NCI-H345 (cell line): ENCODE measurements at regions not wholly inside any gene's neighbourhood (a gene's known extent, or its start where the extent isn't known, plus 50 kb on each side); places are given as distances from the start of the nearest gene placed in this dataset.

Source experiments
- DNase-seq: peaks from one replicate; lab custom pipeline; 2025; lab: John Stamatoyannopoulos, UW

DNA sequence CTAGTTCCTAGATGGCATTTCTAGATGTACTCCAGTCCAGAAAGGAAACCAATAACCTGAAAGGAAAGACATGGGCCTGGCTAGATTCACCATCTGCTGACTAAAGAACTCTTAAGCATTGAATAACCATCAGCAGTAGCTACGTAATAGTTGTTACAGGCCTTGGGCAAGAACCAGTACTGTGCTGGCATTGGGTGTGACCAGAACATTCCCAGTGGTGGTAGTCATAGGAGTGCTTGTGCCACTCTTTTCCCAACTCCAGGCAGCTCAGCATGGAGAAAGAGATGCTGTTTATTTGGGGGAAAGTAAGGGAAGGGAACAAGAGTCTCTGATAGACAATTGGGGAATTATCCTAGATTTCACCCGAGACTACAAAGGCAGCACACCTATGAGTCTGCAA lies 333.3 kb downstream of the SLC16A7 start:
- no peak for DNase-seq

DNA sequence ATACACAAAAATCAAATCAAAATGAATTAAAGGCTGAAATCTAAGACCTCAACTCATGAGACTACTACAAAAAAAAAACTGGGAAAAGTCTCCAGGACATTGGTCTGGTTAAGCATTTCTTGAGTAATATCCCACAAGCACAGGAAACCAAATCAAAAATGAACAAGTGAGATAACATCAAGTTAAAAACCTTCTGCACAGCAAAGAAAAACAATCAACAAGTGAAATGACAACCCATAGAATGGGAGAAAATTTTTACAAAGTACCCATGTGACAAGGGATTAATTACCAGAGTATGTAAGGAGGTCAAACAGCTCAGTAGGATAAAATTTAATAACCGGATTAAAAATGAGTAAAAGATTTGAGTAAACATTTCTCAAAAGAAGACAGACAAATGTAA lies 338.7 kb downstream of the SLC16A7 start:
- DNase-seq, result no peak

DNA sequence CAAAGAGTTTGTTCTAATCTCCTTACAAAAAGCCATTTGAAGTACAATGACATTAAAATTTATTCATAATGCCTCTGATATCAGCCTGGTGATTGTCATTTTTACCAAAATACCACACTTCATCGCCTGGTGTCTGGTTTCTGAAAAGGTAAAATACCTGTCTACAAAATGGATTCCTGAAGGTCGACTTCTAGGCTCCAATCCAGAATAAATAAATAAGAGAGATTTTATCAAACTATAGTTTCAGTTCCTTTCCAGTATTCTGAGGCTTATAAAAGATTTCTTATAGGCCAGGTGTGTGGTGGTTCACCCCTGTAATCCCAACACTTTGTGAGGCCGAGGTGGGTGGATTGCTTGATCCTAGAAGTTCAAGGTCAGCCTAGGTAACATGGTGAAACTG lies 340.7 kb downstream of the SLC16A7 start:
- no peak for DNase-seq

DNA sequence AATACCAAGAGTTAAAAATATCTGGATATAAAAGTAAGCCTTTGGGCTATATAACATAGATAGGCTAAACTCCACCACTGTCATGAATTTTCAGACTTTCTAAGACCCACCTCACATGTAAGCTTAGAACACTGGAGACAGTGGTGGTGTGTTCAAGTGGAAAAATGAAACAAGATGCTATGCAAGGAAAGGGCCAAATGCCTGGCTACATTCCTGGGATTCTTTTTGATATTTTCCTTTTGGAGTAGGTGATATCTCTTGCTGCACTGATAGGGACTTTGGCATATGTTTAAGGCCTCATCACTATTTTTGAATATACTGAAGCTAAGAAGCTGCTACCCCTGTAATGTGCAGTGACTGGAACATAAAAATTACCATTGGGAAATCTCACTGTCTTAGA lies 341.3 kb downstream of the SLC16A7 start:
- DNase-seq, result no peak

DNA sequence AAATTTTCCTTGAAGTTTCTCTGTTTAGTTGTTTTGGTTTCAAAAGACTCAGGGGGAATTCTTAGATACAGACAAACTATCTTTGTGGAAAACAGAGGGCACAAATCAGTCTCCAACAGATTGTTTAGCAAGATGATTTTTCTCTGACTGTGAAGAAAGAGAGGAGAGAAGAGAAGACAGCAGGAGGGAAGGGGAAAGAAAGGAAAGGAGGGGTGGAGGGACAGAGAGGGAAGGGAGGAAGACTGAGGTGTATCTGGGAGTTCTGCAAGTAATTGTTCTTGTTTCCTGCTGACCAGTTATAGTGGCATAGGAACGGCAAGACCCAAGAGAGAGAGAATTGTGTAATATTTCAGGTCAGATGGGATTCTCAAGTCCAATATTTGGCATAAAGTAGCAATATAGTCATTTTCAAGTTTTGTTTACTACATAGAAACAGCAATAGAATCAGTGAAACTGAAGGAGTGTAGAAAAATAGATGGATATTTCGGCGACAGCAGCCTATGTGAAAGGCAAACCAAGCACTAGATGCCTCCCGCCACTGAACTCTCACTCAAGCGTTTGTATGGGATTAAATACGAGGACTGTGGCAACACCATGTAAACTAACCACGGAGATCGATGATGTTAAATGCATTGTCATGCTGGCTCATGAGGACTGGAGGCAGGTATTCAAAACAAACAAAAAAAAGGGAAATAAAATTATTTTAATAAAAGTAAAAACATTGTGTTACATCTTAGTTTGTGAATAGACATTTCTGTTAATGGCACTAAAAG lies 342.5 kb downstream of the SLC16A7 start:
- no peak for DNase-seq

DNA sequence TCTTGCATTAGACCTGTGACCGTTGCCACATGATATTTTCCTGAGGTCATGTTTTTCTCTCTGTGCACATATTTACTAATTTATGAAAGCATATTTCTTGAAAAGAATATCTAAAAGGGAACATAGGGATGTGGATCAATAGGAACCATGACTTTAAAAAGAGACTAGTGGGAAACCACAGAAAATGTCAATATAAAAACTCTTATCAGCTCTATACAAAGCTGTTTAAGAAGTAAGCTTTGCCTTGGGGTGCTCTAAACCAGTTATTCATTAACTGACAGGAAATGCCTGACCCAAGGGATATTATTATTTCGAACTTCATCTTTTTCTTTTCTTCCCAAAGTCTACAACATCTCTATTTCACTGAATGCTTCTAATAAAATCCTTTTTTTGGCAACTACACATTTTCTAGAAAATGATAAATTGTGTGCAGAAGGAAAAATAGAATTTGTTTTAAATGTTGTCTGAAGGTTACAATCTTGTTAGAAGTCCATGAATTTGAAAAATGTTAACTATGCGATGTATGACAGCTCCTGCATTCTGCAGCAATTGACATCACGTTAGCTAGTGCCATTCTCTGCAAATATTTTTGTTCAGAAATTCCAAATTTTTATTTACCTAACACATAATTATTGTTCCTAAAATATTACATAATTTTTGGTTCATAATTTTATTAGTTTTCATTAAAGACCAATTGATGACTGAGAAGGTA lies 345.0 kb downstream of the SLC16A7 start:
- DNase-seq, result no peak

DNA sequence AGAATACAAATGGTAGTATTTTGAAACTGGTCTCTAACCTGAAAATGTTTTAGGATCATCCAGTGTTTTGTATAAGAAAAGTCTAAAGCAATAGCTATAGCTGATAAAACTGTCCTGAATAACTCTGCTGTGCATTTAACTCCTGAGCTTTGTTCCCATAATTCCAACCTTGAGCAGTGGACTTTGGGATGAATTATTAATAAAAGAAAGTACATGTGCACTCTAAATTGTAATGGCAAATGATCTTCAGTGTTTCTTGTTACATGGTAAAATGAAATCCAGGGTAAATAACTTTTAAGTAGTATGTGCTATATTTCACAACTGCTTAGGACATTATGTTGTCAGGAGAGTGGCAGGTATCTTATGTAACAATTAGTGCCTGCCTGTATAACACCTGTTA lies 345.6 kb downstream of the SLC16A7 start:
- DNase-seq, result no peak

DNA sequence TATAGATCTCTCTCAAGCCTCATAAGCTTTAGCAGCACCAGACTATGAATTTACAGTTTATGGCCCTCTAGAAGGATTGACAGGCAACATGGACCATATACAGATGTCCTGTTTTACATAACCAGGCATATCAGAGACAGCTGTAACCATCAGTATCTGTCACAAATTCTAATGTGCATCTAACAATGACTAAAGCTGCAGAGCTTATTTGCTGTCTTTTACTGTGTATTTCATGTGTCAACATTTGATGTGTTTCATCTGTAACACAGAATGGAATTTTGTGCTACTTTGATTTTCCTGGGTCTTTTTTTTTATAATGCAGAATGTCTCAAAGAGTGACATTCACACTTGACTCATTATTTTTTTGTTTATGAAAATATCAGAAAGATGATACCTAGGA lies 348.3 kb downstream of the SLC16A7 start:
- no peak for DNase-seq

DNA sequence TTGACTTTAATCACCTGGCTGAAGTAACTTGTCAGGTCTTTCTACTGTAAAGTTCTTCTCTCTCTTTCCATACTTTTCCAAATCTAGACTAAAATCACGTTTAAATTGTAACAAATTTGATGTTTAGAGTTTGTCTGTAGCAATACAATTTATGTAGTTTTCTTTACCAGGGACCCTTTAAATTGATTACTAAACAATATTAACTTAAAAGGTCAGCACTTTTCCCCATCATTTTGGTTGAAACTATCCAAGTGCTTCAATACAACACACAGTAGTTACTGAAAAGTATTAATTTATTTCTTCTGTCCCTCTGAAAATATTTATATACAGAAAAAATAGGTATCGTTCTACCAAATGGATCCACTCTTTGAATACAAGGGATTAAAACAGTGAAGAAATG lies 350.8 kb downstream of the SLC16A7 start:
- DNase-seq, result no peak

DNA sequence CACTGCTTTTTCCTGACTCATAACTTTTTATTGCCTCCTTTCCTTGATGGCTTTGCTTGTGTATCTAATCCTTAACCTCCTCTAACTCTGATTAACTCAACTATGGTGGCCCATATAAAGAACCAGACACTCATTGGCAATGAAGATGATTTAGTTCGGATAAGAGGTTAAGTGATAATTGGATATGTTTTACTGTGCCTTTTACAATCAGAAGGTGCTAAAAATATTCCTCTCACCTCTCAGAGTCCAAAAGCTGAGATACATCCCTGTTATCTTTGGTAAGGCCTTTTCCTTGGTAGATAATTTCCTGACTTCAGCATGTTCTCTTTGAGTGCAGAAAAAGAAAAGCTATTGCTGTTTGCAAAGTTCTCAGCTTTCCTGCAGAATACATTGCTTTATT lies 367.7 kb downstream of the SLC16A7 start:
- no peak for DNase-seq

DNA sequence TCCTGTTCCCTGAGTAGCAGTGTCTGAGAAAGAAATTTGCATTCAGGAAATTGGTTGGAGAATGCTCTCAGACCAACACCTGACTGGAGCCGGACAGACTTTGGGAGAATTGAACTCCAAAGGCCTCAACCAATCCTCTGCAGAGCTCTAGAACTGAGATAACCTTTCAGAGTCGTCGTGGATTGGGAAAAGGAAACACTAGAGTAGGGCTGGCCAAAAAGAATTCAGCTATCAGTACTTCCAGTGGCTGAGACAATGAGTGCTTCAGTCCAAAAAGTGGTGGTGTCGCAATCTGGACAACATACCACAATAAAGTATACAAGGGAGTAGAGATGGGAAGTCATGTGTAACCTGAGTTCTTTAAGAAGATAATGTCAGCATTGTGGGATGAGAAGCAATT lies 377.1 kb downstream of the SLC16A7 start:
- DNase-seq, result no peak

DNA sequence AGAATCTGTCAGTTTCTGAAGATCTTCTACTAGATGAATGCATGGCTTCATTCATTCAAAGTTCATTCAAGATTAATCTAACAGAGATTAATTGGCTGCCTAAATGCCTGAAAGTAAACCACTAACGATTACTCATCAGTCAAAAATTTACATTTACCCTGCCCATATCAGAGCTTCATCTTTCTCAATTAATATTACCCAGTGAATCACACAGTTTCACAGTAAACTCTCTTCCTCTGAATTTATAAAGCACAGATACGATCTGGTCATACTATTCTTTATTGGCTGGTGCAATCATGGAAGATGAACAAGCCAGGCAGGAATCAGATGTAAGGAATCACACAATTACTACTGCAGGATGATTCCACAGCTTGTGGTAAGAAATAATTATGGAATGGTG lies 377.7 kb downstream of the SLC16A7 start:
- DNase-seq, result no peak

DNA sequence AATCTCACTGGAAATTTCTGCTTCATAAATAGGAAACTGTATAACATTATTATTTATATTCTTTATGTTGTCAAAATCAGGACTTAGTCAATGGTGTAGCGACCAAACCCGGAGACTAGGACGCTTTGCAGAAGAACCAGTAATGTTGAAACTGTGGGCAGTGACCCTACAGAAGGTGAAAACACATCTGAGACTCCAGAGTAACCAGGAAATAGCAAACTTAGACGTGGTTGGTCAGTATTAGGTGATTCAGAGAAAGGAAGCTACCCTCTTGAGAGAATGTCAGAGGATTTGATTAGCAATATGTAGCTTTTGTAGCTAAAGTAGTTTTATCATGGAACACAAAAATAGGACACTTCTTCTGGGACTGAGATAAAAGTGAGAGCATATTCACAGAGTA lies 381.9 kb downstream of the SLC16A7 start:
- no peak for DNase-seq

DNA sequence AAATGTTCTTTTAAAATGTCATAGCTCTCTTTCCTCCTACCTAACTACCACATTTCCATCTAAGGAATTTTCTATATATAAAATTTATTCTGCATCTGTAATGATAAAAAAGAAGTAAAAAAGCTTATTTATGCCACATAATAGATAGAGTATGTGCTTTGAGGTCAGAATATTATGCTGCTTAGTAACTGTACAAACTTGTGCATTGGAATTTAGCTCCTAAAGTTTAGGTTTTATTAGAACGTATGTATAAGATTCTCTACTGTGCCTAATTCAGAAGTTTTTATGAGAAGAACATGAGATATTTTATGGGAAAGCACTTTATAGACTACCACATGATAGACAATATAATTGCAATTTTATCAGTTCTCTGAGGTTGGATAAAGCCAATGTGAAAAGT lies 384.6 kb downstream of the SLC16A7 start:
- DNase-seq, result no peak

DNA sequence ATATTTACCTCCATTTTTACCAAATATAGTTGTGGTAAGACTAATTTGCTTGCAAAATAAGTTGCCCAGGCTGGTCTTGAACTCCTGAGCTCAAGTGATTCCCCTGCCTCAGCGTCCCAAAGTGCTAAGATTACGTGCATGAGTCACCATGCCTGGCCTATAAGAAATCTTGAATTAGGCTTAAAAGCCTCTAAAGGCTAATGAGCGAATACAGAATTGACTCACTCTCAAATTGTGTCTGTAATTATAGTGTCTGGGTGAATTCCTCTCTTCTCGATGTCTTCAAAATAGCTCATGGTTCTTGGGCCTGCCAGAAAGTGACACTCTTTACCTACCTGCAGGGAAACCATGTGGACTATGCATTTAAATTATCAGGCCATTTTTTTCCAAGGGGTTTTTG lies 403.5 kb downstream of the SLC16A7 start:
- no peak for DNase-seq

DNA sequence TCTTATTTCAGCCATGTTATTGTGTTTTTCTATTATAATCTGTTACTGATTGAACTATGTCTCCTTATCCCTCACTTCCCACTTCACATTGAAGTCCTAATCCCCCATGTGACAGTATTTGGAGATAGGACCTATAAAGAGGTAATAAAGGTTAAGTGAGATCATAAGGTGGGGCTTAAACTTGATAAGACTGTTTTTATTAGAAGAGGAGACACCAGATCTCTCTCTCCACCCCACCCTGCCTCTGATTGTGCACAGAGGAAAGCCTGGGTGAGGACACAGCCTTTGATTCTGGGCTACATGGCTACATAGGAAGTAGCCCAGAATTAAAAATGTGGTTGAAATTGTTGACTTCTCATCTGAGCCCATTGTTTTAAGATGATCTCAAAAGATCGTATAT lies 414.7 kb downstream of the SLC16A7 start:
- DNase-seq, result no peak

DNA sequence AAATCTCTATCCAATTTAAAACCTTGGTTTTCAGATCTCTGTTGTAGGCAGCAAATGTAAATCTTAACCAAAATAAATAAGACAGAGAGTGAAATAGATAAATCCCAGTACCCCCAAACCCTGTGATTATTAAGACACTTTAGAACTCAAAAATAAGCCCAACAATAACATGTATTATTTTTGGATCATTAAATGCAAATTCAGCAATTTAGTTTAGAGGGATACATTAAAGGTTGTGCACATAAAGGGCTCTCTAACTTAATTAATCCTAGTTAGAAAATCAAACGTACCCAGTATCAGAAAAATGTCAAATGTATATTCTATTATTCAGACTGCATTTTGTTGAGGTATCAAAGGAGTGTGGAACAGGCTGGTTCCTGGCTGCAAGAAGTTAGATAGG lies 416.8 kb downstream of the SLC16A7 start:
- no peak for DNase-seq

DNA sequence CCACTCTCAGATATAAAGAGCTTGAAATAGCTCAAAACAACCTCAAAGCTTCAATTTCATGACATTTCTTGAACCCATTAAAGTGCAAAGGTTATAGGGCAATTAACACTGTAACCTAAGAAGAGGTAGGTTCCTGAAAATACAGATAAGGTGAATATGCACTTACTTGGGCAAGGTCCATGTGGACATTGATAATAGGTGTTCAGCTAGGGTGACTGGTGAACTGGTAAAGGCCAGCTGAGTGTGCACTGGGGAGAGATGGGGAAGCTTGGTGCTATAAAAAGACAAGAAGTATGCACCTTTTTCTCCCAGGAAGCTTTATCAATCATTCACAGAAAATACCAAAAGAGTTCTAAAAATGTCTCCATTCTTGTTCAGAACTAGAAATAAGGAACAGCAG lies 418.6 kb downstream of the SLC16A7 start:
- no peak for DNase-seq

DNA sequence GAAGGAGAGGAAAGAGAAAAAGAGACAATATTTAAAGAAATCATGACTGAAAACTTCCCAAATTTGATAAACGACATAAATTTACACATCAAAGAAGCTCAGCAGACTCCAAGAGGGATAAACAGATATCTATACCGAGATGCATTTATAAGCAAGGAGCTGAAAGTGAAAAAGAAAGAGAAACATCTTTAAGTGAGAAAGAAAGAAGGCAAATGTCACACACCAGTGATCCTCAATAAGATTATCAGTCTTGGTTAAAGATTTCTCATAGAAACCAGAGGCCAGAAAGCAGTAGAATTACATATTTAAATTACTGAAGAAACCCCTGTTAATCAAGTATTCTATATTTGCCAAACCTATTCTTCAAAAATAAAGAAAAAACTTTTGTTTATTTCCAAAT lies 424.2 kb downstream of the SLC16A7 start:
- no peak for DNase-seq

DNA sequence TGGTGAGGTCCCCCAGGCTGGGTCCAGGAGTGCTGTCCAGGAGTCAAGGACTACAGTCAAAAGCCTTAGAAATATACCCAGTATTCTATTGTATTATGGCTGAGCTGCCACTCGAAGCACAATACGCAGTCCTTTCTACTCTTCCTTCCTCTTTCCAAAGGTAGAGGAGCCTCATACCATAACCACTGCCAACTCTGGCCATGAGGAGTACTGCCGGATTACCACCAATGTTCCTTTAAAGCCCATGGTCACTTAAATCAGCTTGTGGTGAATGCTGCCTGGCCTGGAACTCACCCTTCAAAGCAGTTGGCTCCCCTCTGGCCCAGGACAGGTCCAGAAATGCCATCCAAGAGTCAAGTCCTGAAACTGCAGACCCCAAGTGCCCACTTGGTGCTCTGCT lies 425.4 kb downstream of the SLC16A7 start:
- no peak for DNase-seq

DNA sequence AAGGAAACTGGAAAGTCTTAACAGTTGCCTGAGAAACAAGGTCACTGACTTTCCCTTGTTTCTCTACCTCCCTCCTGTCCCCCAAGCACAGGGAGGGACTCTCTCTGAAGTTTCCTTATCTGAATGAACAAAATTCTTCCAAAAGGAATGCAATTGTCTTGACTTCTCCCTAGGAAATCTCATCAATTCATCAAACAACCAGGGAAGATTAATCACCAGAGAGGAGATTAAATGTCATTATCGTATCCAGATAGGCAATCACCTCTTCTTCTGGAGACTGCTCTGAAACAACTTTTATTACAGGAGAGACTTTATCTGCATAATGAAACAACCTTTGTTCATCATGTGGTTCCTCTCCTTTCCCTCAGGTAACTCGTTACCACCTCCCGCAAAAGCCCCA lies 431.4 kb downstream of the SLC16A7 start:
- no peak for DNase-seq

DNA sequence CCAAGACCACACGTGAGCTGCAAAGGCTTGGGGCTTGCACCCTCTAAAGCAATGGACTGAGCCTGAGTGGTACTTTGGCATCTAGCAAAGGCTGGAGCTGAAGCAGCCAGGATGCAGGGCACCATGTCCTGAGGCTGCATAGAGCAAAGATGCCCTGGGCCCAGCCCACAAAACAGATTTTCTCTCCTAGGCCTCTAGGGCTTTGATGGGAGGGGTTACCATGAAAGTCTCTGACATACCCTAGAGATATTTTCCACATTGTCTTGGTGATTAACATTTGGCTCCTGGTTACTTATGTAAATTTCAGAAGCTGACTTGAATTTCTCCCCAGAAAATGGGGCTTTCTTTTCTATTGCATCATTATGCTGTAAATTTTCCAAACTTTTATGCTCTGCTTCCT lies 438.3 kb downstream of the SLC16A7 start:
- no peak for DNase-seq

DNA sequence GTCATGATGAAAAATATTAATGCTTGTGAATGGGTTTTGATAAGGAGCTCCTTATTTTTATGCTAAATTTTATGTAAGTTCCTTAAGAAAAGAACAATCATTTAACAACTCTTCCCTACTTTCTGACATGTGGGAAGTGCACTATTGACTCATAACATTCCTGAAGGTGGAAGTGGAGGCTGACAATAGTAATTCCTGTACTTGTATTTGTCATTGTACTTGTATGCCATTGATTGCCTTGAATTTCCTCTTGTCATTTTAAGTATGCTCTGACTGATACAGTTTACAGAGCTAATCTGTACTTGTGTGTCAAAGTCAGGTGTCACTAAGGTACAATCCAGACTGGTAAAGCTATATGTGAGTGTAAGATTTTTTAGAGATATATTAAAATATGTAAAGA lies 440.0 kb downstream of the SLC16A7 start:
- DNase-seq, result no peak

DNA sequence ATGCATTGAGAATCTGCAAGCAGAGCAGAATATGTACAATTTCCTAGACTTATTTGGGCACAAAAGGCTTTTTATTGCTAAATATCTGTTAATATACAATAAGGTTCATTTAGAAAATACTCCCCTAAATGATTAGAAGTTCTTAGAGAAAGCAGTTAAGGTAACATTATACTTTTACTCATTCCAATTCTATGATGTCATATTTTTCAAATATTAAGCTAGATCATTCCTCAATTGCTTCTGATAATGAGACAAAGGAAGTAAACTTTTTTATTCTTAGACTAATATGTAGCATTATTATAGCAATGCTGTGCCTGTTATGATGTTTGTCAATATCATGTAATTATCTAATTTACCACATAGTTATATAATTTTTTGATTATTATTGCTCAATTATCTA lies 447.0 kb downstream of the SLC16A7 start:
- DNase-seq, result no peak
